Gastroesophageal sphincter (tissue), 3 donors: ENCODE measurements at regions not wholly inside any gene's neighbourhood (a gene's known extent, or its start where the extent isn't known, plus 50 kb on each side); places are given as distances from the start of the nearest gene placed in this dataset.

ENCODE experiments used
- CTCF ChIP-seq, 4 experiments: fragments of 200-600 bp in 2 of 4; fragments of 450-650 bp in 2 of 4; sonication (generic) in 1 of 4; IDR thresholded peaks; one replicate each; pipeline ENCODE4 v1.5.1; 2017 to 2019; ENCODE audit warnings: antibody characterized with exemption in 4 of 4, mild to moderate bottlenecking in 2 of 4, moderate library complexity in 2 of 4
- POLR2AphosphoS5 ChIP-seq: sonication (generic); formaldehyde crosslinking; IDR thresholded peaks from one replicate; pipeline ENCODE4 v1.6.1; 2017; ENCODE audit warnings: antibody characterized with exemption

- no peak for TF ChIP-seq CTCF (IDR thresholded peaks at IDR 0.05)
- no peak for TF ChIP-seq POLR2AphosphoS5
Measured at GRCh38 chr1:10880063-10880462, 83.6 kb upstream of the CASZ1 start.
